Transverse colon (tissue), 4 donors: ENCODE measurements at regions not wholly inside any gene's neighbourhood (a gene's known extent, or its start where the extent isn't known, plus 50 kb on each side); places are given as distances from the start of the nearest gene placed in this dataset.
"Not testable (repeated sequence)": the region's sequence is repeated elsewhere in the genome, so short reads cannot be mapped to it uniquely, and the experiment has no call there.

Experiments
- CTCF ChIP-seq, 5 experiments: fragments of 200-600 bp in 3 of 5; fragments of 450-650 bp in 2 of 5; sonication (generic) in 3 of 5; IDR thresholded peaks; 1 replicate in 2 of 5; 2 replicates in 3 of 5; pipeline ENCODE4 v1.5.1; 2016 to 2017; ENCODE audit warnings: antibody characterized with exemption in 5 of 5, inconsistent platforms in 3 of 5, mild to moderate bottlenecking in 2 of 5, moderate library complexity in 1 of 5
- EP300 ChIP-seq: sonication (generic); formaldehyde crosslinking; IDR thresholded peaks from one replicate; pipeline ENCODE4 v1.6.1; 2017; ENCODE audit warnings: antibody characterized with exemption, low read depth
- POLR2AphosphoS5 ChIP-seq, 3 donors: sonication (generic); formaldehyde crosslinking; IDR thresholded peaks; one replicate each; pipeline ENCODE4 v1.6.1; 2016; ENCODE audit warnings: antibody characterized with exemption in 3 of 3

DNA sequence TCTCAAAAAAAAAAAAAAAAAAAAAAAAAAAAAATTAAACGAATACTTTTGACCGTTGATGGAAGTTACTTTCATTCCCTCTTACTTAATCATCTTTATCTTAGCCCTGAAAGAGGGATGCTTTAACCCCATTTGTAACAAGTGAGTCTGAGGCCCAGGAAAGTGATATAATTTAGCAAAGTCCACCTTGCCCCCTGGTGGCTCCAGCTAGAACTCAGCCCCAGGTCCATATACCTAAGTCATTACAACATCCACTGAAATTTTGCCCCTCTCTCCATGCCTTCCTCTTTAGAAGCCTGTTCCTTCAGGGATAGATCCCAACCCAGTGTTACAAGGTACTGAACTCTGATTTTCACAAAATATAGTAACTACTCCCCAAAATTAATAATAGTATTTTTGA is 116.3 kb upstream of the KRTAP5-11 start:
- not testable (repeated sequence) for TF ChIP-seq EP300; POLR2AphosphoS5 (IDR thresholded peaks at IDR 0.05)
- peak in 3 of 5 experiments; percentile 15 to 23 (median 19) for TF ChIP-seq CTCF (IDR thresholded peaks at IDR 0.05)
